ENCODE measurements at regions not wholly inside any gene's neighbourhood (a gene's known extent, or its start where the extent isn't known, plus 50 kb on each side); places are given as distances from the start of the nearest gene placed in this dataset.

- Histone ChIP-seq H3K9me3 (ENCODE audit: control insufficient read depth, insufficient read depth, low read length) (no peaks in the 10 kb centered on the region; the same call in 1 of the 2 replicates), H3K4me3 (ENCODE audit: low read depth, low read length) (no peak overlapping the region), H3K27ac (ENCODE audit: low read depth, low read length) (no peak overlapping the region), H3K27me3 (ENCODE audit: control insufficient read depth, insufficient read depth, low read length) (no peaks in the 10 kb centered on the region)
- no peak for TF ChIP-seq CTCF (IDR thresholded peaks at IDR 0.05; ENCODE audit: low read depth, low read length)
- DNase-seq (ENCODE audit: low read depth, low spot score): no peak
- ChIA-PET POLR2A (no interaction called here), CTCF (no interaction called here)
These were observed 350.9 kb downstream of the FOXO1 start for GRCh38 chr13:40315416-40316064.

- POLR2A ChIA-PET: no interaction called here
- Histone ChIP-seq H3K27me3 (ENCODE audit: control insufficient read depth, insufficient read depth, low read length) (no peaks in the 10 kb centered on the region), H3K4me3 (ENCODE audit: low read depth, low read length) (no peak overlapping the region), H3K27ac (ENCODE audit: low read depth, low read length) (no peak overlapping the region), H3K9me3 (ENCODE audit: control insufficient read depth, insufficient read depth, low read length) (no peaks in the 10 kb centered on the region; the same call in 1 of the 2 replicates)
- DNase-seq (ENCODE audit: low read depth, low spot score): no peak
- no peak for TF ChIP-seq CTCF (IDR thresholded peaks at IDR 0.05; ENCODE audit: low read depth, low read length)
- CTCF ChIA-PET: no interaction called here
These were observed 350.1 kb downstream of the FOXO1 start for GRCh38 chr13:40316301-40316700.

GRCh38 chr13:40317980-40318327 is 348.5 kb downstream of the FOXO1 start:
- no peak for TF ChIP-seq CTCF (IDR thresholded peaks at IDR 0.05; ENCODE audit: low read depth, low read length)
- no peak for DNase-seq (ENCODE audit: low read depth, low spot score)
- POLR2A ChIA-PET: no interaction called here
- Histone ChIP-seq H3K27me3 (ENCODE audit: control insufficient read depth, insufficient read depth, low read length) (no peaks in the 10 kb centered on the region), H3K4me3 (ENCODE audit: low read depth, low read length) (no peak overlapping the region), H3K9me3 (ENCODE audit: control insufficient read depth, insufficient read depth, low read length) (no peaks in the 10 kb centered on the region; the same call in 1 of the 2 replicates), H3K27ac (ENCODE audit: low read depth, low read length) (no peak overlapping the region)
- CTCF ChIA-PET: no interaction called here

DNA sequence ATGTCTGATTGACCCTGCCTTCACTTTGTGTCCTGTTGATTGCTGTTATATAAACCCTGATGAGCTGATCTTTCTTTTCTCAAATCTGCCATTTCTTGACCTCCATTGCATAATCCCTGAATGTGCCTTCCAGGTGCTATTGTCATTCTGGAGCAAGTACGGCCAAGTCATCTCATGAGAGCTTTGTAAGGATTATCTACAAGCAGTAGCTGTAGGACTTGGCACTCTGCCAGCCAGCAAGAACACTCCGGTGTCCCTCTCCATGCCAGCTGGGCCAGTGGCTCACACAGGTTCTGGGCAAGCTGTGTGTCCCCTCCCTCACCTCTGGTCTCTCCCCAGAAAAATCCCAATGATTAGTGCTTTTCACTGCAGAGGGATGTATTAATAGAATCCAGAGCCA is 348.1 kb downstream of the FOXO1 start:
- DNase-seq (ENCODE audit: low read depth, low spot score): no peak

More for the DNA sequence above, 348.1 kb downstream of the FOXO1 start:
- H3K9me3 ChIP-seq (ENCODE audit: control insufficient read depth, insufficient read depth, low read length): no peaks in the 10 kb centered on the region; the same call in 1 of the 2 replicates
- POLR2A ChIA-PET: no interaction called here
- H3K27me3 ChIP-seq (ENCODE audit: control insufficient read depth, insufficient read depth, low read length): no peaks in the 10 kb centered on the region
- no peak for TF ChIP-seq CTCF (IDR thresholded peaks at IDR 0.05; ENCODE audit: low read depth, low read length)
- no peak overlapping the region for H3K4me3 ChIP-seq (ENCODE audit: low read depth, low read length)
- H3K27ac ChIP-seq (ENCODE audit: low read depth, low read length): no peak overlapping the region
- CTCF ChIA-PET: no interaction called here

Measured in AG04450 (cell line).